SK-N-MC (cell line): ENCODE measurements at regions not wholly inside any gene's neighbourhood (a gene's known extent, or its start where the extent isn't known, plus 50 kb on each side); places are given as distances from the start of the nearest gene placed in this dataset.

Experiments
- EZH2 ChIP-seq: fragments of 200-600 bp; sonication (generic); IDR thresholded peaks from one replicate; pipeline ENCODE4 v1.6.1; 2017; ENCODE audit warnings: antibody characterized with exemption
- POLR2AphosphoS5 ChIP-seq: IDR thresholded peaks from 2 replicates; pipeline ENCODE4 v1.6.1; 2012; ENCODE audit warnings: mild to moderate bottlenecking, low read depth, low read length, borderline replicate concordance

DNA sequence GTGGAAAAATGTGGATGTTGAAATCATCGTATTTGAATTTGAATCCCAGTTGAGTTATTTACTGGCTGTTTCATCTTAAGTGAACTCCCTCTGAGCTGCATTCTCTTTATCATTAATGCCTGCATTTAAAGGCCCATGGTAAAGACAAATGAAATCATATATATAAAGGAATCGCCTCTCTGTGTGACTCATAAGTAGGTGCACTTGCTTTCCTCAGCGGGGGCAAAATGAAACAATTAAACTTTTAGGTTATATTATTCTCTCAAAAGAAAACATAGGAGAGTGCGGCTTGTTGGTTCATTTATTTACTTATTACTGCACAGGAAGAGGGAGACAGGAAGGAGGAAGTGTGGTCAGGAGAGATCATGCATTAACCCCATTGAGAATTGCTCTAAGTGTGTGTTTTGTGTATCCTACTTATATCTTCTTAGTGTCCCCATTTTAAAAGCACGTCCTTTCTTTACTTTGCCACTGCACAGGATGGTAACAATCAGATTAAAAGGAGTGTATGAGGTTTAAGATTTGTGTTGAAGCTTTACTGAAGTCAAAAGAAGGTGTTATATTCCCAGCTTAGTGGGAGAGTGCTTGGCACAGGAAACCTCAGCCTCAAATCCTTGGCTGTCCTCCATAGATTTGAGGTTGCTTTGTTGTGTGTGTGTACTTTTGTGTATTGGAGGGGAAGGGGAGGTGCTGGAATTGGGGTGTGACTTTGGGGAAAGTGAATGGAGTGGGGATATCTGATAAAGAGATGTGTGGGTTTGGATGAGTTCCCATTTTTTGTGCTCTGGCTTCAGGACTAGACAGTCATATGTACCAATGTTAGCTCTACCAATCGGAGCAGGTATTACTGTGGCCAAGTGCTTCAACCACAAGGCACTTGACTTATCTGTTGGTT is 595.8 kb upstream of the NR2F2 start:
- TF ChIP-seq POLR2AphosphoS5 (no peak), EZH2 (no peak)
